ENCODE measurements at regions not wholly inside any gene's neighbourhood (a gene's known extent, or its start where the extent isn't known, plus 50 kb on each side); places are given as distances from the start of the nearest gene placed in this dataset.
"Not testable (repeated sequence)": the region's sequence is repeated elsewhere in the genome, so short reads cannot be mapped to it uniquely, and the experiment has no call there.

- peak; percentile 8 for DNase-seq (ENCODE audit: low spot score)
Observed at GRCh38 chr4:189881190-189881589, 59.5 kb upstream of the FRG1 start.

- DNase-seq (ENCODE audit: low spot score): not testable (repeated sequence)
Observed at GRCh38 chr4:189888407-189888806, 52.3 kb upstream of the FRG1 start.

All from globus pallidus (tissue), 1 donor.